ENCODE measurements at regions not wholly inside any gene's neighbourhood (a gene's known extent, or its start where the extent isn't known, plus 50 kb on each side); places are given as distances from the start of the nearest gene placed in this dataset.

GRCh38 chr11:31960126-31960525 is 130.7 kb upstream of the RCN1 start:
- DNase-seq (ENCODE audit: low read depth) = no peak
- no peak overlapping the region for H3K4me3 ChIP-seq (ENCODE audit: low read depth, low read length)
- no peak for TF ChIP-seq CTCF (IDR thresholded peaks at IDR 0.05; ENCODE audit: low read depth, low read length)
- no peak for TF ChIP-seq MAX (IDR thresholded peaks at IDR 0.05; ENCODE audit: low read depth, low read length)
- no peak for TF ChIP-seq MYC (IDR thresholded peaks at IDR 0.05; ENCODE audit: low read depth, low read length)
- TF ChIP-seq POLR2A (IDR thresholded peaks at IDR 0.05; ENCODE audit: extremely low read depth, insufficient read length) = no peak

GRCh38 chr11:31959716-31960115 is 131.2 kb upstream of the RCN1 start:
- DNase-seq (ENCODE audit: low read depth) = peak; percentile 8
- no peak for TF ChIP-seq MAX (IDR thresholded peaks at IDR 0.05; ENCODE audit: low read depth, low read length)
- TF ChIP-seq CTCF (IDR thresholded peaks at IDR 0.05; ENCODE audit: low read depth, low read length) = no peak
- no peak for TF ChIP-seq POLR2A (IDR thresholded peaks at IDR 0.05; ENCODE audit: extremely low read depth, insufficient read length)
- no peak for TF ChIP-seq MYC (IDR thresholded peaks at IDR 0.05; ENCODE audit: low read depth, low read length)
- H3K4me3 ChIP-seq (ENCODE audit: low read depth, low read length) = no peak overlapping the region

GRCh38 chr11:31958076-31958735 is 132.7 kb upstream of the RCN1 start:
- no peak overlapping the region for H3K4me3 ChIP-seq (ENCODE audit: low read depth, low read length)
- no peak for TF ChIP-seq MAX (IDR thresholded peaks at IDR 0.05; ENCODE audit: low read depth, low read length)
- TF ChIP-seq CTCF (IDR thresholded peaks at IDR 0.05; ENCODE audit: low read depth, low read length) = peak; percentile 81
- peak; percentile 63 for DNase-seq (ENCODE audit: low read depth)

GRCh38 chr11:31957674-31958073 is 133.2 kb upstream of the RCN1 start:
- no peak for TF ChIP-seq CTCF (IDR thresholded peaks at IDR 0.05; ENCODE audit: low read depth, low read length)
- no peak for TF ChIP-seq POLR2A (IDR thresholded peaks at IDR 0.05; ENCODE audit: extremely low read depth, insufficient read length)
- no peak for TF ChIP-seq MYC (IDR thresholded peaks at IDR 0.05; ENCODE audit: low read depth, low read length)
- TF ChIP-seq MAX (IDR thresholded peaks at IDR 0.05; ENCODE audit: low read depth, low read length) = no peak
- no peak for DNase-seq (ENCODE audit: low read depth)
- H3K4me3 ChIP-seq (ENCODE audit: low read depth, low read length) = no peak overlapping the region

GRCh38 chr11:31956310-31956709 is 134.6 kb upstream of the RCN1 start:
- no peak for TF ChIP-seq MYC (IDR thresholded peaks at IDR 0.05; ENCODE audit: low read depth, low read length)
- no peak for TF ChIP-seq POLR2A (IDR thresholded peaks at IDR 0.05; ENCODE audit: extremely low read depth, insufficient read length)
- TF ChIP-seq MAX (IDR thresholded peaks at IDR 0.05; ENCODE audit: low read depth, low read length) = no peak
- no peak for TF ChIP-seq CTCF (IDR thresholded peaks at IDR 0.05; ENCODE audit: low read depth, low read length)
- no peak for DNase-seq (ENCODE audit: low read depth)
- no peak overlapping the region for H3K4me3 ChIP-seq (ENCODE audit: low read depth, low read length)

Measured in NB4 (cell line).